Left colon (tissue), 2 donors: ENCODE measurements at regions not wholly inside any gene's neighbourhood (a gene's known extent, or its start where the extent isn't known, plus 50 kb on each side); places are given as distances from the start of the nearest gene placed in this dataset.
"Not testable (repeated sequence)": the region's sequence is repeated elsewhere in the genome, so short reads cannot be mapped to it uniquely, and the experiment has no call there.

Experiments used
- ATAC-seq: fragments of 200-7000 bp; cut with Tn5 transposase; one replicate; pipeline ENCODE4 v1.9.1; 2020; ENCODE audit warnings: mild to moderate bottlenecking, moderate library complexity
- DNase-seq, 2 donors: peaks; one replicate each; pipeline ENCODE4 v3.0.0-alpha.2; 2020
- intact Hi-C, 2 donors: fragments of 100-400 bp; cut with DNase I in 1 of 2; cut with micrococcal nuclease in 1 of 2; formaldehyde crosslinking; loops; one replicate each; pipeline versions ENCODE4 v1.11.2 to v1.14.0; 2022; cut with DNase I, micrococcal nuclease
- donor health status: DM: no; HTN: no; CAD: no.
- donor health status: DM: yes; HTN: yes; CAD: no.

DNA sequence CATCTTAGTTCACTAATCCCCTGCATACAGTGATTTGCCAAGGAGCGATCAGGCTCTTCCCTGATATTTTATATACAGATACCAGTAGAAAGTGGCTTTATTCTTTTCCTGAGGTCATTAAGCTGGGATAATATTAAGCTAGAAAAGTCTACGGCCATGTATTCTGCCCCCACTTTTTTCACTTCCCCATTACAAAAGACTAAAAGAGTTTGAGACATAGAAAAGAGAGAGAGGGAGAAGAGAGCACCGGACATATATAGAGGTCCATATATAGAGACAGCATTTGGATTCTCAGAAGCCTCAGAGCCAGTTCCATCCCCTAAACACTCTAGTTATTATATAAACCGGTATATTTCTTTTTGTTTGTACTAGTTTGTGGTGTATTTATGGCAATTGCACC is 166.5 kb upstream of the ANKFN1 start:
- no peak for ATAC-seq
- intact Hi-C loops: no loop called here
- no peak for DNase-seq

DNA sequence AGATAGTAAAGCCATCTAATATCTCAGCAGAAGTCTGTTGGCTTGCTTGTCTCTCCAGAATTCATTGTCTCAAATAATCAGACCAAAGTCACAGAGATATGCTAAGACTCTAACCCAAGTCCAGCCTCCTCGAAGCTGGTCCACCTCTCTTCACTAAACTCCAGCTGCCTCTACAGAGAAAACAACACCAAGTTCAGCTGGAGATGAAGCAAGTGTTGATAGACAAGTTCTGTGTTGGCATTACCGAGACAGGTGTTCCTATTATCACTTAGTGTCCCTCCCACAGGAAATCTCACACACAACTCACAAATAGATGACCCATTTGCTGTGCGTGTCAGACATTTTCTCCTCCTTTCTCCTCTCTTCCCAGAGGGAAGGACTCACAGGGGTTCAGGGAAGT is 164.4 kb upstream of the ANKFN1 start:
- intact Hi-C loops: no loop called here
- DNase-seq (no peak), ATAC-seq (no peak)

DNA sequence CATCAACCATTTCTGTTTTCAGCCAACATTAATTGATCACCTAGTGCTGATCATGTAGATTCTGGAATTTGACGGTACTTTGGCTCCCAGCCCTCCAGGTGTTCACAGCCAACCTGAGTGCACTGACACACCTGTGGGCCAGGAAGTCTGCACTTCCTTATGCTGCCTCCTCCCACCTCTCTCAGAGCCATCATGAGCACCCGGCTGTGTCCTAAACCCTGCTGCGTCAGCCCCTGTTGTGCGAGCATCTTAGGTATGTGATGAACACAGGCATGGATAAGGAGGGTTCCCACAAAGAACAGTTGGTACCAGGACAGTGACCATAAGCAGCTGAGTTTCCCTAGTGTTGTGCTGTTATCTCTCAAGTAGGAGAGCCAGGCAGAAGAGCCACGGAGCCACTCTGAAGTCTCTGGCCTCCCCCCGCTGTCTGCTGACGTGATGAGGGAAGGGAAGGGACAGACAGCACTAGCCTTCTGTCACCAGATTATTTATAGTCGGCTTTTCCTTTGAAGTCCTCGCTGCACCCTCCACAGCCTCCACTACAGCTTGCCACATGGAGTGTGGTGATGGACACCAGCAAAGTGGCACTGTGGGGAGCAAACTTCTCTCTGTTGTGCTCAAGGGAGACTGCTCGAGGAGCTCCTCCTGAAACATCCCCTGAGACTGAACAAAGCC is 162.8 kb upstream of the ANKFN1 start:
- peak in 1 of 2 donors; percentile 6 for DNase-seq
- intact Hi-C loops: no loop called here
- peak; percentile 70 for ATAC-seq

DNA sequence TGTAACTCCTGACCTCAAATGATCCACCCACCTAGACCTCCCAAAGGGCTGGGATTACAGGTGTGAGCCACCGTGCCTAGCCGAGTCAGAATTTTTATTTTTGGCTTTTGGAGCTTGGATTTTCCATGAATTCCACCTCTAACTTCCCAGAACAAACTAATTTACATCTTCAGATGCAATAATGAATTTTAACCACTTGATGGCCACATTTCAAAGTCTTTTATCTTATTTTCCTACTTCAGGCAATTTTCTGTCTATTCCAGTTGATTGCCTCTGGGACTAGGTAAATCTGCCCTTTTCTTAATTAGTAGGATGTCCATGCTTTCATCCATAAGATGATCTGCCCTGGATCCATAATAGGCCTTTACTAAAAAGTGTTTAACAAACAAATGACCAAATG is 156.4 kb upstream of the ANKFN1 start:
- DNase-seq (no peak), ATAC-seq (no peak)
- intact Hi-C loops: no loop called here

DNA sequence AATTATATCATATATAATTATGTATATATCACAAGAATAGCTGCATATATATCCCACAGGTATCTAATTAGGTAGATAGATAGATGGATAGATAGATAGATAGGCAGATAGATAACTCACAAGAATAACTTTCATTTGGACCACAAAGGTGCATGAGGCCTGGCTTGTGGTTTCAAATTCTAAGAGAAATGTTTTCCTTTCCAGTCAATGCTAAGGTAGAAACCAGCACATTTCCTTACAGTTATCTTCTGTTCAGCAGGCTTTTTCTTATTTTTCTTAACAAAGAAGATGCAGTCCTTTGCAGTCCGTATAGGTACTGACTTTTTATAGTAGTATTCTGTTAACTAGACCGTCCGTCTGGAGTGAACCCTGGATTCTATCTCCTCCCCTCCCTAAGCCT is 152.9 kb upstream of the ANKFN1 start:
- no peak for DNase-seq
- intact Hi-C loops: no loop called here
- no peak for ATAC-seq

DNA sequence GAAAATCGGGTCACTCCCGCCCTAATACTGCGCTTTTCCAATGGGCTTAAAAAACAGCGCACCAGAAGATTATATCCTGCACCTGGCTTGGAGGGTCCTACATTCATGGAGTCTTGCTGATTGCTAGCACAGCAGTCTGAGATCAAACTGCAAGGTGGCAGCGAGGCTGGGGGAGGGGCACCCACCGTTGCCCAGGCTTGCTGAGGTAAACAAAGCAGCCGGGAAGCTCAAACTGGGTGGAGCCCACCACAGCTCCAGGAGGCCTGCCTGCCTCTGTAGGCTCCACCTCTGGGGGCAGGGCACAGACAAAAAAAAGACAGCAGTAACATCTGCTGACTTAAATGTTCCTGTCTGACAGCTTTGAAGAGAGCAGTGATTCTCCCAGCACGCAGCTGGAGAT is 150.6 kb upstream of the ANKFN1 start:
- ATAC-seq, intact Hi-C loops: not testable (repeated sequence)
- DNase-seq: peak in 1 of 2 donors; percentile 7

DNA sequence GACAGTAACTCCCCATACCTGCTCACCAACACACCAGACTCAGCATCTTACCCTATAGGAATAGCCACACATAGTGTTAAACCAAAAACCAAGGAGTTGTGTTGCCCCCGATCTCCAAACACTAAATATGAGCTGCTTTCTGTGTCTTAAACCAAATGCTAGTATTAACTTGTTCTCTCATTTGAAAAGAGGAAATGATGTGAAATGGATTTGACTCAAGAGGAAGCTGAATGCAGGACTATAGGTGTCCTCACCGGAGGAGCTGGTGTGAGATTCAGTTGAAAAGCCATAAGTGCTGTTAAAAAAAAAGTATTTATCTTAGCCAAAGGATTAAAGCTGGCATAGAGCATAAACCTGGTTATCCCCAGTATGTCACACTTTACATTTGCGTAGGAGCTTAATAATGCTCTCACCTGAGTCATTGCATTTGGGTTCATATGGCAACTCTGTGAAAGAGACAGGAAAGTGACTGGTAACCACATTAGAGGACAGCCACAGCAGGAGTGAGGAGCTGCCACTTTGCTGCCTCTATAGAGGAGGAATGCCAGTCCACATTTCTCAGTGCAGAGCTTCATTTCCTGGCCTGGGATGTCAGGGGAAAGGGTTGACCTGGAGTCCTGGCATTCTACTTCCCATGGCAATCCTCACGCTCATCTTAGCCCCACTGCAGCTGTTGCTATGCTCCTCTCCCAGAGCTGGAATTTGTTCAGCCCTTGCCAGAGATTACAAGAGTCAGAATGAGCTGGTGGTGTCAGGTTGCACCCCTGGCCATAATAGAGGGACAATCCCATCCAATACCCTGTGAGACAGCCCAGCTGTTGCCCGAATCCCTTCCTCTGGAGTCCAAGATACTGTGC is 143.3 kb upstream of the ANKFN1 start:
- no peak for ATAC-seq
- no peak for DNase-seq
- intact Hi-C loops: no loop called here

DNA sequence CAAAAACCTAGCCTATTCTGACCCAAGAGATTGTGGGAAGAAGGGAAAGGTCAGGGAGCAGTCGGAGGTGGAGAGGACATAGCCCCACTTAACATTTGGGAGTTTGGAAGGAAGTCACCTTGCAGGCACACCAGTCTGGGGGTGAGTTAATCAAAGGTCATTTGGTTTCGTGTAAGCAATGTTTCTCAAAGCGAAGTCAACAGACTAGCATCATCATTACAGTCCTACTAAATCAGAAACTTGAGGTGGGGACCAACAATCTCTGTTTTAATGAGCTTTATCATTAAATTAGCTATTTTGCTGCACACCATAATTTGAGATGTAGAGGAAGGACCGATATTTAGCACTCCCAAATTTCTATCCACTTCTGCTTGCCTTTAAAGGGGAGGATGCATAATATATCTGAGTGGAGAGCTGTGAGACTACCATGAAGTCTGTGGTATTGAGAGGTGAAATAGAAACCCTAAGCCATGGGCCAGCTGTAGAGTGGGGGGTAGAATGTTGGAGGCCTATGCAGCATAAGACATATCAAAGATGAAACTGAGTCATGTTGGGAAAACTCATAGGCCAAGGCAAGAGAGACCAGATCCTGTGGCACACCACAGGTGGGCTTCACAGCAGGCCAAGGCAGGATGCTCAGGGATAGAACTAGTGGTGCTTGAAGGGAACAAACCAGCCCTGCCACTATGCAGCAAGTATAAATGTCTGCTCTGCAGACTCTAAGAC is 141.7 kb upstream of the ANKFN1 start:
- ATAC-seq: no peak
- DNase-seq: no peak
- intact Hi-C loops: no loop called here

DNA sequence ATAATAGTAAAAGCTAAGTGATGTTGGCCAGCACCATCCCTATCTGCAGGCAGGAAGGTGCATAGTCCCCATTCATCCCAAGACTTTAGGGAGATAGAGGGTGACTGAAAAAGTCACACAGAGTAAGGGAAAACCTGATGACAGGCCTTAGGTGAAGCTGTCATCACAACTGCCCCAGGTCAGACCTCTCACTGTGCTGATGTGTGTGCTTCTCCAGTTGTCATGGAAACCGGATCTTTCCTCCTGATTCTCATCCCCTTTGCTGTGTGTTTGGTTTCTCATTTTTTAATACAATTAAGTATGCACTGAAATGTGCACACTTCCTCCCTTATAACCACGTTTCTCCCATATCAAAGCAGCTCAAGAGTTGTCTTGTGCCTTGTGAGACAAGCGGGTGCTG is 135.1 kb upstream of the ANKFN1 start:
- intact Hi-C loops: no loop called here
- DNase-seq: no peak
- no peak for ATAC-seq

DNA sequence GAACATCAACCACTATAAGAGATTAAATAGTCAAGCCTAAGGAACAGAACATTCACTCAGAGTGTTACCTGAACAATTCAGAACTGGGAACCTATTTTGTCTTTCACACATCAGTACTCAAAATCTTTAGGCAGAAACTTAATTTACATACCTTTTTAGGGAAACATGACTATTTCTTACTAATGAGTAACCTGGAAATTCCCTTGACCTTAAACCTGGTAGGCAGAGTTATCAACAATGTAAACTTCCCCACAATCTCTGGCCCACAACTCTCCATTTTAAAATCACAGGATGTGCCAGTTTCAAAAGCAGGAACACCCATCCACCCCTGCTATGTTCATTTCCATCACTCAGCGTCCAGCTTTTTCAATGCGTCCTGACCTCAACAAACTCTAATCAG is 132.9 kb upstream of the ANKFN1 start:
- no peak for DNase-seq
- intact Hi-C loops: no loop called here
- no peak for ATAC-seq

DNA sequence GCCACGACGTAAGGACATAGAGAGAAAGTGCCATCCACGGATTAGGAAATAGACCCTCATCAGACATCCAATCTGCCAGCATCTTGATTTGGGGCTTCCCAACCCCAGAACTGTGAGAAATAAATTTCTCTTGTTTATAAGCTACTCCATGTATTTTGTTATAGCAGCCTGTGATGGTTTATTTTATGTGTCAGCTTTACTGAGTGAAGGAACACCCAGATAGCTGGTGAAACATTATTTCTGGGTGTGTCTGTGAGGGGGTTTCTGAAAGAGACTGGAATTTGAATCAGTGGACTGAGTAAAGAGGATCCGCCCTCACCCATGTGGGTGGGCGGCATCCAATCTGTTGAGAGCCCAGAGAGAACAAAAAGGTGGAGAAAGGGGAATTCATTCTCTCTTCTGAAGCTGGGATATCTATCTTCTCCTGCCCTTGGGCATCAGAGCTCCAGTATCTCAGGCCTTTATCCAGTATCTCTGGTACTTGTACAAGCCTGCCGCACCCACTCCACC is 131.5 kb upstream of the ANKFN1 start:
- DNase-seq (no peak), ATAC-seq (no peak)
- intact Hi-C loops: no loop called here

DNA sequence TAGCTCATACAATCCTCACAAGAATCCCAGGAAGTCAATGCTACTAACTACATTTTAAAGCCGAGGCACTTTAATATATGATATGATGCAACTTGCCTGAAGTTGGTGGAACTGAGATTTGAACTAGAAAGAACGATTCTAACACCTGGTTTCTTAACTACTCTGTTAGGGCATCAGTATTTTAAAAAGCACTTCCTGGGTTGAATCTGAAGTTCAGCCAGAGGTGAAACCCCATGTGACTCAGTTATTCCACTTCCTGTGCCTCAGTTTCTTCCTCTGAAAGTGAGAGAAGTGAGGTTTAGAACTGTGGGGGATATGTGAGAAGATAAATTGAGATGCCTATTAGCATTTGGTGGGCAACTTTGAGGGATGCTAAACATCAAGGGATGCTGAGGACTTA is 129.4 kb upstream of the ANKFN1 start:
- intact Hi-C loops: no loop called here
- ATAC-seq: no peak

DNA sequence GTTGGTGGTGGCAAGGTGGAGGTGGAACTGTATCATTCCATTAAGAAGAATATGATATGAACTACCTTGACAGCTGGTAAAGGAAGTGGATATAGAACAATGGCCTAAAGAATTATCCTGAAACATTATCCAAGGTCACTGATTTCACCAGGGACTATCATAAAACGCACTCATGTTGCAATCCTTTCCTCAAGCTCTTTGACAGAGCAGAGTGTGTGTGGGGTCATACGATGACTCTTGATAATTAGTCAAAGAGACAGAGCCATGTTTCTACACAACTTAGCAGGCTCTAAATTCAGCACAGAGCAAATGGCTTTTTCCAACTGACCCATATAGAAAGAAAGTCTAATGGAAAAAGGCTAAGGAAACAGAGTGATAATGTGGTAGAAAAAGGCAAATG is 126.4 kb upstream of the ANKFN1 start:
- DNase-seq (no peak), ATAC-seq (no peak)
- intact Hi-C loops: no loop called here

More for the DNA sequence above, 129.4 kb upstream of the ANKFN1 start:
- DNase-seq: no peak

DNA sequence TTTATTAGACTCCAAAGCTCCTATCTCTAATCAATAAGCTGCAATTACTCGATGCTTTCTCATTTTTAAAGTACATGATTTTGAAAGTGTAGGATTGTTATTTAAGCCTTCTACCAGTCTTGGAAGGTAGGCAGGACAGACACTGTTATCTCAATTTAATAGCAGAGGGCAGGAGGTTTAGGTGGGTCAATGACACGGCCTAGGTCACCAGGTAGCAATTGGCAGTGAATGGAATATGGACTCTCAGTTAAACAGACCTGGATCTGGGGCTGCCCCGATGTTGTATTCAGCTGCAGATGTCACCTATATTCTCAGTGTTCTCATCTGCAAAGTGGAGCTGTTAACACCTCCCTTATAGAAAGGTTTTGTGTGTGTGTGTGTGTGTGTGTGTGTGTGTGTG is 124.4 kb upstream of the ANKFN1 start:
- intact Hi-C loops: no loop called here
- DNase-seq: no peak
- no peak for ATAC-seq

DNA sequence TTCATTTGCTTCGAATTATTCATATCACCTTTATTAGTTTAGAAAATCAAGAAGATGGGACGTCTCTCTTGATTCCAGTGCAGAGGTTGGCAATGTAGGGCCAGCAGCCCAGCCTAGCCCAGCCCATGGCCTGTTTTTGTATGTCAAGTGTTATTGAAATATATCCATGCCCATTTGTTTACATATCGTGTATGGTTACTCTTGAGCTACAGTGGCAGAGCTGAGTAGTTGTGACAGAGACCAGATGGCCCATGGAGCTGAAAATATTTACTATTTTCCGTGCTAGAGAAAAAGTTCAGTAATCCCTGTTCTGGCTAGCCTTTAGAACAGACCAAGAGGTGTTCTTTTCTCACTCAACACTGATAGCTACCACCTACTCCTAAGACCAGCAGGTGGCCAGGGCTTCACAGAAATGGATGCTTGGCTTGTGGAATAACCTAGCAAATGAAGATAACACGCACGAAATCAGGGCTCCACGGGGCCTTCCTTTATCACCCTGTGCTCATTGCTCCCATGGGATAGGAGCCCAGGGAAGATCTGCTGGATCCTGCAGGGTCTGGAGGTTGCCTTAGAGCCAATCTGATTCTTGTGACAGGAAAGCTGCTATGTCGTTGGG is 123.2 kb upstream of the ANKFN1 start:
- no peak for ATAC-seq
- no peak for DNase-seq
- intact Hi-C loops: no loop called here

DNA sequence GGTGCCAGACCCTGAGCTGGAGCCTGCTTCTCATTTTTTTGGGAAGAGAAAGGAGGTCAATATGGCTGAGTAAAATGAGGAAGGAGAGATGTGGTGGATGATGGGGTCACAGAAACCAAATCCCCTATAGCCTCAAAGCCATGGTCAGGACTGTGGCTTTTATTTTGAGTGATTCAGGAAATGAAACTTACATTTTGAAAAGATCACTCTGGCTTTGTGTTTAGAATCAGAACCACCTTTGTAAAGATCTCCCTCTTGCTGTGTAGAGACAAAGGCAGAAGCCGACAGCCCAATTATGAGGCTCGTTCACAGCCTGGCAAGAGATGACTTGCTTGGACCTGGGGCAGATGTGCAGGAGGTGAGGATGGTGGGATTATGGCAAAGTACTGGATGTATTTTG is 121.6 kb upstream of the ANKFN1 start:
- intact Hi-C loops: no loop called here
- no peak for DNase-seq
- ATAC-seq: no peak

DNA sequence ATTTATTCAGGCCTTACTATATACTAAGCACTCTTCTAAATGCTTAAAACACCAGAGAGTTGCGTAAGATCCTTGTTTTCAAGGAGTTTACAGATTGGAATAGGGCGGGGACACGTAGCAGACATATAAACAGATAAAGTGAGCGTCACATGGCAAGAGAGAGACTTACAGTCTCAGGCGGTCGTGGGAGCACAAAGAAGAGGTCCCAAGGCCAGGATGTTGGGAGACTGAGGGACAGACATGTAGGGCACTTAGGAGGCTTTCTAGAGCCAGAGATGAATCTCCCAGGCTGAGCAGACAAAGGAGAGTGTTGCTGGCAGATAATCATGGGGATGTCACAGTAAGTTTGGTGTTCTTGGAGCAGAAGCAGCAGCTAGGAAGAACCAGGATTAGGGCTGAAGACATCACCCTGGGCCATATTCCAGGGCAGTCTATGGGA is 119.1 kb upstream of the ANKFN1 start:
- DNase-seq (no peak), ATAC-seq (no peak)
- intact Hi-C loops: no loop called here

DNA sequence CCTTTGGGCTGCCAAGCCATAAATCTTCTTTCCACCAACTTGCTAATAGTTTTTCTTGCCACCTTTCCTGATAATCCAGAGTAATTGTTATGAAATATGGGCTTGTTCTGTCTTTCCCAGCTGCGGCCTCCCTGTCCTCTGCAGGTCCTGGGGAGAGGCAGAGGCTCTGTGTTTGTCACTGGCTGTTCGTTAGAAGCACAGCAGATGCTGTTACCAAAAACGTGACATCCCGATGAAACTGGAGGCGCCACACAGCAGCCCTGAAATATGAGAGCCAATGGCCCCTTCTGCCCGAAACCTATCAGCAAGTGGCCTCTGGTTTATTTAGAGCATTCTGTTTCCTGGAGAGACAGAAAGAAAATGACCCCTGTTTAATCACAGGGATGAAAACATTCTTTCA is 115.1 kb upstream of the ANKFN1 start:
- intact Hi-C loops: no loop called here
- ATAC-seq: no peak
- no peak for DNase-seq

DNA sequence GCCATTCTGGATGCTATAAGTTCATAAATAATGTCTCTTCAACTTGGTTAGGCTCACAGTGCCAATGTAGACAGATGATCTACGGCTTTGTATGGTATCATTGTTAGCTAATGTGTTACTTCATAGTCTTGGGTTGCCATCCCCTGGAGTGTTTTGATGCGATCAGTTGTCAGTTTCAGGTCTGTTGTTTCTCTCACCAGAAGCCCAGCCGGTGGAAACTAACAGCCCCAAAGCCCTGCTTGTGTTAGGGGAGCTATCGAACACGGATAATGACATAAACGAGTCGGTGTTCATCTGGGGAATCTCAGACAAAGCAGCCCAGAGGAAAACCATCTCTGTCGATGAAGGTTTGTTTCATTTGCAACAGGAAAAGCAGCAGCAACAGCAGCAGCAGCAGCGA is 107.4 kb upstream of the ANKFN1 start:
- ATAC-seq (no peak), DNase-seq (no peak)
- intact Hi-C loops: no loop called here
